IMR-90 (cell line): ENCODE measurements at regions not wholly inside any gene's neighbourhood (a gene's known extent, or its start where the extent isn't known, plus 50 kb on each side); places are given as distances from the start of the nearest gene placed in this dataset.

ENCODE experiments used
- ATAC-seq: fragments of 200-7000 bp; cut with Tn5 transposase; 2 replicates; pipeline ENCODE4 v1.9.1; 2020; ENCODE audit warnings: low read depth, mild to moderate bottlenecking, moderate library complexity
- BruUV-seq: library from RNA; stranded (reverse); fragments of 400-500 nt; replicated peaks from 2 replicates; lab custom pipeline; 2021; lab: Mats Ljungman, UMichigan
- CTCF ChIA-PET: fragments of 300-600 bp; formaldehyde crosslinking; extraction: SDS; loops from one replicate; lab custom pipeline; 2021; ENCODE audit warnings: antibody characterized with exemption; lab: Yijun Ruan, JAX
- POLR2A ChIA-PET: fragments of 300-600 bp; sonication (Branson Sonifier 250); formaldehyde crosslinking; loops from one replicate; lab custom pipeline; 2022; ENCODE audit warnings: antibody characterized with exemption; ENCODE audit not compliant: unreplicated experiment; lab: Charles Lee
- DNase-seq: peaks from one replicate; pipeline ENCODE4 v3.0.0; 2013
- H2AFZ ChIP-seq: replicated peaks from 2 replicates; pipeline ENCODE3; 2013; ENCODE audit warnings: low read length, mild to moderate bottlenecking; ENCODE audit not compliant: poor library complexity
- H2AK5ac ChIP-seq: 2 replicates; pipeline ENCODE4 v1.6.1; 2013; ENCODE audit warnings: low read depth, low read length, inconsistent platforms
- H2AK9ac ChIP-seq: replicated peaks from 2 replicates; pipeline ENCODE3; 2013; ENCODE audit warnings: mild to moderate bottlenecking, low read depth, low read length, moderate library complexity; ENCODE audit not compliant: poor library complexity
- H2BK120ac ChIP-seq: 2 replicates; pipeline ENCODE4 v1.6.1; 2013; ENCODE audit warnings: low read depth, low read length, inconsistent platforms
- H2BK15ac ChIP-seq: 3 replicates; pipeline ENCODE4 v1.6.1; 2013; ENCODE audit warnings: low read depth, low read length, inconsistent platforms
- H2BK20ac ChIP-seq: 2 replicates; pipeline ENCODE4 v1.6.1; 2013; ENCODE audit warnings: low read depth, mild to moderate bottlenecking, inconsistent platforms, low read length, moderate library complexity
- H2BK5ac ChIP-seq: 2 replicates; pipeline ENCODE4 v1.6.1; 2013; ENCODE audit warnings: mild to moderate bottlenecking, low read depth, low read length, inconsistent platforms; ENCODE audit not compliant: poor library complexity, severe bottlenecking
- H3K14ac ChIP-seq: replicated peaks from 2 replicates; pipeline ENCODE4 v1.6.1; 2013; ENCODE audit warnings: low read depth, low read length, inconsistent platforms
- H3K18ac ChIP-seq: 2 replicates; pipeline ENCODE4 v1.6.1; 2013; ENCODE audit warnings: low read depth, low read length, control low read depth
- H3K23ac ChIP-seq: 2 replicates; pipeline ENCODE4 v1.6.1; 2013; ENCODE audit warnings: low read depth, low read length, inconsistent platforms
- H3K27ac ChIP-seq: 2 replicates; pipeline ENCODE4 v1.5.1; 2013; ENCODE audit warnings: mild to moderate bottlenecking, control low read depth, low read length; ENCODE audit not compliant: insufficient read depth
- H3K27me3 ChIP-seq: 2 replicates; pipeline ENCODE4 v1.6.1; 2013; ENCODE audit warnings: low read length; ENCODE audit not compliant: control insufficient read depth, insufficient read depth
- H3K36me3 ChIP-seq: 2 replicates; pipeline ENCODE4 v1.6.1; 2013; ENCODE audit warnings: low read length, mixed read lengths; ENCODE audit not compliant: control insufficient read depth, insufficient read depth
- H3K4ac ChIP-seq: 2 replicates; pipeline ENCODE4 v1.6.1; 2013; ENCODE audit warnings: low read depth, low read length, inconsistent platforms
- H3K4me1 ChIP-seq: 2 replicates; pipeline ENCODE4 v1.6.1; 2013; ENCODE audit warnings: low read length, mixed read lengths; ENCODE audit not compliant: control insufficient read depth, insufficient read depth
- H3K4me2 ChIP-seq: 2 replicates; pipeline ENCODE4 v1.6.1; 2013; ENCODE audit warnings: low read depth, mild to moderate bottlenecking, control low read depth, low read length, moderate library complexity
- H3K4me3 ChIP-seq: 2 replicates; pipeline ENCODE4 v1.5.1; 2013; ENCODE audit warnings: low read depth, mild to moderate bottlenecking, control low read depth, low read length, moderate library complexity; ENCODE audit not compliant: insufficient read depth
- H3K56ac ChIP-seq: 2 replicates; pipeline ENCODE4 v1.6.1; 2013; ENCODE audit warnings: low read length, inconsistent platforms; ENCODE audit not compliant: insufficient read depth; ENCODE audit errors: extremely low read depth
- H3K79me1 ChIP-seq, 2 experiments: 2 replicates each; pipeline ENCODE4 v1.6.1; 2013; ENCODE audit warnings: low read length in 2 of 2, inconsistent platforms in 1 of 2, low read depth in 1 of 2
- H3K9ac ChIP-seq: 2 replicates; pipeline ENCODE4 v1.6.1; 2013; ENCODE audit warnings: low read depth, low read length, control low read depth
- H3K9me1 ChIP-seq: 2 replicates; pipeline ENCODE4 v1.6.1; 2013; ENCODE audit warnings: low read length, inconsistent platforms; ENCODE audit not compliant: insufficient read depth
- H3K9me3 ChIP-seq: 2 replicates; pipeline ENCODE4 v1.6.1; 2013; ENCODE audit warnings: low read length; ENCODE audit not compliant: control insufficient read depth, insufficient read depth
- H4K20me1 ChIP-seq: 2 replicates; pipeline ENCODE4 v1.6.1; 2013; ENCODE audit warnings: low read length, inconsistent platforms; ENCODE audit not compliant: insufficient read depth
- H4K5ac ChIP-seq: 2 replicates; pipeline ENCODE4 v1.6.1; 2013; ENCODE audit warnings: mild to moderate bottlenecking, low read depth, low read length, control low read depth
- H4K8ac ChIP-seq, 2 experiments: 2 replicates each; pipeline ENCODE4 v1.6.1; 2013; ENCODE audit warnings: low read depth in 2 of 2, low read length in 2 of 2, control low read depth in 1 of 2, inconsistent platforms in 1 of 2
- H4K91ac ChIP-seq: 2 replicates; pipeline ENCODE4 v1.6.1; 2013; ENCODE audit warnings: low read depth, low read length, inconsistent platforms; ENCODE audit not compliant: insufficient read depth
- BHLHE40 ChIP-seq: fragments of 150-350 bp; IDR thresholded peaks from 2 replicates; pipeline ENCODE4 v1.6.1; 2016; ENCODE audit warnings: mild to moderate bottlenecking, low read depth, low read length
- CEBPB ChIP-seq: IDR thresholded peaks from 2 replicates; pipeline ENCODE4 v1.6.1; 2012; ENCODE audit warnings: low read depth, low read length, improper control_type of control experiment
- CHD1 ChIP-seq: IDR thresholded peaks from 2 replicates; pipeline ENCODE4 v1.6.1; 2012; ENCODE audit warnings: low read depth, low read length, improper control_type of control experiment
- CTCF ChIP-seq: conservative IDR thresholded peaks from 2 replicates; pipeline ENCODE4 v1.5.1; 2012; ENCODE audit warnings: mild to moderate bottlenecking, low read depth, low read length, improper control_type of control experiment
- ELK1 ChIP-seq: fragments of 150-350 bp; IDR thresholded peaks from 2 replicates; pipeline ENCODE4 v1.6.1; 2016; ENCODE audit warnings: low read depth, mild to moderate bottlenecking, low read length, moderate library complexity, borderline replicate concordance
- FOS ChIP-seq: fragments of 150-350 bp; IDR thresholded peaks from 2 replicates; pipeline ENCODE4 v1.6.1; 2016; ENCODE audit warnings: low read depth, low read length
- MAFK ChIP-seq: IDR thresholded peaks from 2 replicates; pipeline ENCODE4 v1.6.1; 2012; ENCODE audit warnings: low read depth, low read length, improper control_type of control experiment
- MAZ ChIP-seq: IDR thresholded peaks from 2 replicates; pipeline ENCODE4 v1.6.1; 2012; ENCODE audit warnings: low read depth, mild to moderate bottlenecking, low read length, improper control_type of control experiment, moderate library complexity, borderline replicate concordance
- MXI1 ChIP-seq: IDR thresholded peaks from 2 replicates; pipeline ENCODE4 v1.6.1; 2012; ENCODE audit warnings: low read depth, mild to moderate bottlenecking, low read length, moderate library complexity, borderline replicate concordance
- NFE2L2 ChIP-seq: fragments of 150-350 bp; IDR thresholded peaks from 2 replicates; pipeline ENCODE4 v1.6.1; 2016; ENCODE audit warnings: low read depth, mild to moderate bottlenecking, low read length
- POLR2A ChIP-seq: IDR thresholded peaks from 2 replicates; pipeline ENCODE4 v1.6.1; 2012; ENCODE audit warnings: mild to moderate bottlenecking, low read depth, low read length
- RCOR1 ChIP-seq: IDR thresholded peaks from 2 replicates; pipeline ENCODE4 v1.6.1; 2012; ENCODE audit warnings: mild to moderate bottlenecking, low read length, improper control_type of control experiment; ENCODE audit not compliant: insufficient replicate concordance
- RFX5 ChIP-seq: IDR thresholded peaks from 2 replicates; pipeline ENCODE4 v1.8.0; 2012; ENCODE audit warnings: low read depth, mild to moderate bottlenecking, low read length, moderate library complexity
- SMC3 ChIP-seq: fragments of 150-350 bp; IDR thresholded peaks from 2 replicates; pipeline ENCODE4 v1.6.1; 2016; ENCODE audit warnings: low read depth, mild to moderate bottlenecking, antibody characterized with exemption, low read length, moderate library complexity
- USF2 ChIP-seq: fragments of 150-350 bp; IDR thresholded peaks from 2 replicates; pipeline ENCODE4 v1.6.1; 2017; ENCODE audit warnings: mild to moderate bottlenecking, antibody characterized with exemption, low read length, low read depth
- WGBS, 2 experiments: methylation state at CpG; one replicate each; pipeline versions ENCODE4 v1.1.5 to v1.1.7; 2013; ENCODE audit warnings: missing lambda C conversion rate in 2 of 2; ENCODE audit not compliant: insufficient read length in 1 of 2; ENCODE audit errors: extremely low coverage in 2 of 2; 5-methylcytosine and 5-hydroxymethylcytosine counted together
- dilution Hi-C: fragments of 300-500 bp; cut with HindIII; formaldehyde crosslinking; loops from one replicate; pipeline ENCODE4 v1.14.3; 2018; ENCODE audit warnings: low sequenced_read_pairs; ENCODE audit not compliant: unreplicated experiment
- in situ Hi-C: fragments of 300-500 bp; cut with MboI; formaldehyde crosslinking; loops from 3 replicates; pipeline ENCODE4 v1.14.3; 2019; ENCODE audit warnings: low sequenced_read_pairs, inconsistent platforms, mixed read lengths
- intact Hi-C: fragments of 100-400 bp; cut with micrococcal nuclease; formaldehyde crosslinking; loops from 2 replicates; pipeline ENCODE4 v1.10.0; 2022

- Histone ChIP-seq H3K56ac (no peak overlapping the region), H3K79me1 (no peaks in the 10 kb centered on the region), H2BK20ac (no peak overlapping the region), H4K8ac (no peak overlapping the region), H4K5ac (no peak overlapping the region), H3K27me3 (no peaks in the 10 kb centered on the region), H3K9me1 (no peaks in the 10 kb centered on the region), H3K4ac (no peak overlapping the region), H3K18ac (no peak overlapping the region), H2BK120ac (no peak overlapping the region), H2AK5ac (no peak overlapping the region), H3K36me3 (no peaks in the 10 kb centered on the region), H3K23ac (no peak overlapping the region), H3K9me3 (no peaks in the 10 kb centered on the region), H2BK15ac (no peak overlapping the region), H3K4me2 (no peak overlapping the region), H3K9ac (no peak overlapping the region), H3K14ac (no peak overlapping the region), H3K4me3 (no peak overlapping the region), H2AFZ (no peak overlapping the region), H2AK9ac (no peak overlapping the region), H4K20me1 (no peaks in the 10 kb centered on the region), H2BK5ac (no peak overlapping the region), H4K91ac (no peak overlapping the region), H3K4me1 (no peaks in the 10 kb centered on the region), H3K27ac (no peak overlapping the region)
- no CpG with 5 or more reads among the region's 2 CpGs for WGBS, 2 experiments
- dilution Hi-C loops (no loop called here), intact Hi-C loops (no loop called here), in situ Hi-C loops (no loop called here)
- DNase-seq = no peak
- ATAC-seq = no peak
- no peak for TF ChIP-seq FOS
- TF ChIP-seq CHD1 = no peak
- TF ChIP-seq NFE2L2 = no peak
- no peak for TF ChIP-seq USF2
- TF ChIP-seq MXI1 = no peak
- no peak for TF ChIP-seq ELK1
- TF ChIP-seq RCOR1 = no peak
- TF ChIP-seq CTCF = no peak
- TF ChIP-seq RFX5 = no peak
- TF ChIP-seq BHLHE40 = no peak
- no peak for TF ChIP-seq CEBPB
- TF ChIP-seq SMC3 = no peak
- TF ChIP-seq MAZ = no peak
- TF ChIP-seq POLR2A = no peak
- no peak for TF ChIP-seq MAFK
- no TSS peak for BruUV-seq
- ChIA-PET POLR2A (no interaction called here), CTCF (no interaction called here)
These were observed 183.5 kb upstream of the CAND1 start for GRCh38 chr12:67085699-67086098.
